ENCODE measurements at regions not wholly inside any gene's neighbourhood (a gene's known extent, or its start where the extent isn't known, plus 50 kb on each side); places are given as distances from the start of the nearest gene placed in this dataset.

GRCh38 chr20:52838510-52839241 is 133.5 kb upstream of the TSHZ2 start:
- TF ChIP-seq POLR2A (IDR thresholded peaks at IDR 0.05) (no peak), CTCF (IDR thresholded peaks at IDR 0.05 in 8 of 11, conservative IDR thresholded peaks at IDR 0.05 in 3 of 11) (no peak), POLR2AphosphoS5 (IDR thresholded peaks at IDR 0.05) (no peak)

All from spleen (tissue), 7 donors.